Stimulated activated CD4-positive, alpha-beta T cell treated with anti-CD3 and anti-CD28 coated beads, TNF-alpha, amount 100 ng/mL, for 4 hours (primary cell): ENCODE measurements at regions not wholly inside any gene's neighbourhood (a gene's known extent, or its start where the extent isn't known, plus 50 kb on each side); places are given as distances from the start of the nearest gene placed in this dataset.
"Not testable (repeated sequence)": the region's sequence is repeated elsewhere in the genome, so short reads cannot be mapped to it uniquely, and the experiment has no call there.

ENCODE experiments used
- DNase-seq, 3 experiments: peaks; one replicate each; pipeline ENCODE4 v3.0.0-alpha.2; 2020; ENCODE audit warnings: low read depth in 3 of 3

DNA sequence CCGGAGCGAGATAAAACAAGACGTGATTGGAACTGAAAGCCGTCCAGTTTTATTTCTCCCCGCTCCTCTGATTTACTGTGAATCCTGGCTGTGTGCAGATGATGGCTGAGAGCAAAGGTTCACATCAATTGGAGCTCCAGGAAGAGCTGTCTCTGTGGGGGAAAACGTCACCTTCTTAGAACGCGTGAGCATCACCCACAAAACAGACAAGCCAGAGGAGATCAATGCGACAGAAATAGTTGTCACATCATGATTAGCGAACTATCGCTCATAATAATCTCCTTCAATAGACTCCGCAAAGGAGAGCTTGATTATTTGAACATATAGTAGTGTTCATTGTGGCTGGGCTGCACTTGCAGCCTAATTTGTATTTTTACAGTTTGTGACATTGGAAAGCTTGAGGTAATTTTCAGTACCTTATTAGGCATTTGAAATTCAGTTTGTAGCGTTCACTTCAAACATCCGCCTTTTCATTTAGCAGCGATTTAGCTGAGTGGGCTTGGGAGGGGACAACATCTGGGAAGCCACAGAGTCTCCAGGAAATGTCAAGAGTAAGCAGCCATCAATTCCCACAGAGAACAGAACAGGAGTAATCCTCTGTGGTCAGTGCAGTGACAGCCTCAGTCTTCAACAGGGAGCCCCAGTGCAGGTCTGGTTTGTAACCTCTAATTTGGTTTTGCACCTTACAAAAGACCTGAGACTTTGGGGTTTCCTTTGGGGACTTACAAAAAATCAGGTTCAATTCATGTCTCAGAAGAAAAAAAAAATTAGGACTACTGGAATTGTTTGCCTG, 276.8 kb upstream of the PFKP start:
- no peak for DNase-seq

DNA sequence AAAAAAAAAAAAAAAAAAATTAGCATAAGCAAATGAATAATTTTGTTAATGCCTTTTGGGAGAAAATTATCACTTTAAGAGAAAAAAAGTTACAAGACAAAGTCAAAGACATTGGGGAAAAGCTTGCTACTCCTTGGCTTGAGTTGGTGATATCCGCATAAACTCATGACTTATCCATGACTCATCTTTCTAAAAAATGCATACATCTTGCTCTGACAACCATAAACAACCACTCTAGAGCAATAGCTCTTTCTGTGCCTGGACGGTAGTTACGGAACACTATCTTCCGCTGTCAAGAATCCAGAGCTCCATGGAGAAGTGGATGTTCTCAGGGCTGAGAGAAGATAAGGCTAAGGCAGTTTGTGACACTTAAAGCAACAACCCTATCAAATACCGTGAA, 281.1 kb upstream of the PFKP start:
- no peak for DNase-seq

DNA sequence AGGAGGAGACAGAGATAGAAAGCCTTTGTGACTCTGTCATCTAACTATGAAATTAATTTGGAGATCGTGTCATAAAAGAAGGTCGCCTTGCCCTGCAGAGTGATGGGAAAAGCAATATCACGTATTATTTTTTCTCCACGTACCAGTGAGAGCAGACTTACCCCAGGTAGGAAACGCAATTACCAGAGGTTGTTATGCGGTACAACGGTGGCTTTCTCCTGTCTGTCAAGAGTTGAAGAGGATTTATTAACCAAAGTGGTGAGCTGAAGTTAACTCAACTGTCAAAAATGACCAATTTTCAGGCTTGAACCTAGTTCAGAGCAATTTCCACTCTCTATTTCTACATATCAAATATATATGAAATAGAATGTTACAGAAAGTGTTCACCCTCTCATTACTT, 282.6 kb upstream of the PFKP start:
- DNase-seq: no peak

DNA sequence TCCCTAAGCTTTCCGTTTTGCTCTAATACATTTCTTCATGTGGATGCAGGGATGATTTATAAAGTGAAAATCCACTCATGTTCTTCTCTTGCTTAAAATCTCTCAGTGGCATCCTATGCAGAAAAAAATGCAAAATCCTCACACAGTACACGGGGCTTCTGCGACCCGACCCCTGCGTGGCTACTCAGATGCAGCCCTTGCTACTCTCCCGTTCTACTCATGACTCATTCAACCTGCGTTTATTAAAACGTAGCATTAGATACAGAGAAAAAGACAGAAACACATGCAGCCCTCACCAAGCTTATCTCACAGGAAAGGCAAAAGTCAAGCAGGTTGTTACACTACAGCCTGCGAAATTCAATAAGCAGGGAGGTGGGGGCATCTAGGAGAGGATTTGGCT, 284.4 kb upstream of the PFKP start:
- DNase-seq: no peak

DNA sequence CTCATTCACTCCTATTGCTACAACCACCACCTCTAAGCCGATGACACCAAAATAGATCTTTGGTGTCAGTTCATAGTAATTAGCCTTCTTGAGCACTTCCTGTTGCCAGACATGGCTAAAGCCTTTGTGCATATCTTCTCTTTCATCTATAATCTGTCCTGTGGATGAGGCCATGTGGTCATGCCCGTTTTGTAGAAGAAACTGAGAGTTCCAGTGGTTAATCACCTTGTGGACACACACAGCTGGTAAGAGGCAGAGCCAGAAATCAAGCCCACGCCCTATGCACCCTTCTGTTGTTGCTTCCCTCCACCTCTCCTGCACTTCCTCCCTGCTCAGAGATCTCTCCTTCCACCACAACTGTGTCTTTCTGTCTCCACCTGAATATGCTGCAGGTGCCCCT, 285.1 kb upstream of the PFKP start:
- no peak for DNase-seq

DNA sequence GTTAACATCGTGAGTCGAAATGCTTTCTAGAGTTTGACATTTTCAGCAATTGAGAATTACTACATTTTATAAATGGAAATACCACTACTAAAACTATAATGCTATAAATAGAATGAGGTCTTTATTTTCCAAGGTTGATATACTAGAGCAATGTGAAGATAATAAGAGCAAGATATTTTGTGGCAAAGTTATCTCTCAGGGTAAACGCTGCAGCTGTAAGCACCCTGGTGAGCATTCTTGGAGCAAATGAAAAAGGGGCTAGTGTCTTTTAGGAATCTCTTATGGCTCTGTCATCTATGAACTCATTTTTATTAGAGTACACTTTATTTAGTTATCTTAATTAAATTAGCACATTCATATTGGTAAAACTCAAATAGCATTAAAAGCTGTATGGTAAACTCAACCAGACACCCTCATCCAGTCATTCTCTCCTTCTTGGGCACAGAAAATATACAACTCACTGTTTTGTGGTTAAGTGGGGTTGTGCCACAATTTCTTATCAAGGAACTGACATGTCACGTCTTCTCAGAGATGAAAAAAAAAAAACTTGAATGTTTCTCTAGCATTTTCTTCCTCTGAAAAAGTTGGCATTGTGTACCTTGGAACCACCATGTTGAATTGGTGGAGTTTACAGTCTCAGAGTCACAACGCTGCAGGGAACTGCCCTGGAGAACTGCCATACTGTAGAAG, 289.5 kb upstream of the PFKP start:
- DNase-seq: no peak

DNA sequence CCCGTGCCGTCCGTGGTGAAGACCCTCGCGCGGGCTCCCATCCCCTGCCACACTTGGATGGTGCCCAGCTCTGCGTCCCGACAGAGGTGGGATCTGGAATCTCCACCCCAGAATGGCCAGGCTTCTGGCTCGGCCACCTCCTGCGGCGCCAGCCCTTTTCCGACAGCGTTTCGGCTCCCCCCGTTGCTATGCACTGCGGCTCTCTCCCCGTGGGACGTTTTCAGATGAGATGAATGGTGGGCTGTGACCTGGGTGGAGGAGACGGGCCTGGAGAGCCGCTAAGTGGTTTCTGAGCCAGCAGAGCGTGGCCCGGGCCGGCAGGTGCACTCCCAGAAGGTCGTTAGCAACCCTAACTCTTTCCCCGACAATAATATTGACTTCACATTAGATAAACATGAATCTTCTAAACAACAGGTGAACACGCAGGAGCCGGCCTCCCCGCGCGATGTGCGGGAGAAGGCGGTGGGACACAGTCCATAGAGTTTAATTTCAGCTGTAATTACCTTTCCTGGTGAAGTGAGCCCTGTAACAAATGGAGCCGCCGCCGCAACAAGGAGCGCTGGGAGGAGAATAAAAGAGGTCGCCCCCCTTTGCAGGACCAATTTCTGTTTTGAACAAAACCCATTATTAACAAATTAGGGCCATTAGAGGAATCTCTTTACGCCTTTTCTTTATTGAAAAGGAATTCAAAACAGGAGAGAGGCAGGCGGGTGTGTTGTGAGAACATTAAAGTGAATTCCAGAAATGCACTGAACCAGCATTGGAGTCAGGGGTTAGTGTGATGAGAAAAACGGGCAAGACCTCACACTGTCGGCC, 294.3 kb upstream of the PFKP start:
- no peak for DNase-seq

DNA sequence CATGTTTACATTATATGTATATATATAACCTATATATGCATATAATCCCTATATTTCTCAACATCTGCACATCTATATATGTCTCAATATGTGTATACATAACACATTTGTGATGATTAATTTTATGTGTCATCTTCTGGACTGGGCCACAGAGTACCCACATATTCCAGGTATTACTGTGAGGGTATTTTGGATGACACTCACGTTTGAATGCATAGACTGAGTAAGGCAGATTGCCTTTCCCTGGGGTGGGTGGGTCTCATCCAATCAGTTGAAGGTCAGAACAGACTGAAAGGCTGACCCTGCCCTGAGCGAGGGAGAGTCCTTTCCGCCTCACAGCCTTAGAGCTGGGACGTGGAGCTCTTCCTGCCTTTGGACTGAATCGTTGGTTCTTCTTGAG, 295.2 kb upstream of the PFKP start:
- no peak for DNase-seq

DNA sequence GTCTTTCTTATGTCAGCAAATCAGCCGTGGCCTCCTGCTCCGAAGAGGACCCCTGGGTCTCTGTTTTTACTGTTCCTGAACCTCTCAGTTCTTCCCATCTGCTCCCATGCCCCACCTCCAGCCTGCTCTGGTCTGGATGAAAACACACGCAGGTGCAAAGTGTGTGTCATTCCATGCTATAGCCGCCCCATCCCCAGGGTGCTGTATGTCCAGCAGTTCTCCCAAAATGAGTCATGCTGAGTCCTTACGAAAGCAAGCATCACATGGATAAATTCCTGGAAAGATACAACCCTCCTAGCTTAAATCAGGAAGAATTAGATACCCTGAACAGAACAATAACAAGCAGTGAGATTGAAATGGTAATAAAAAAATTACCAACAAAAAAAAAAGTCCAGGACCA, 300.1 kb upstream of the PFKP start:
- DNase-seq: not testable (repeated sequence)

DNA sequence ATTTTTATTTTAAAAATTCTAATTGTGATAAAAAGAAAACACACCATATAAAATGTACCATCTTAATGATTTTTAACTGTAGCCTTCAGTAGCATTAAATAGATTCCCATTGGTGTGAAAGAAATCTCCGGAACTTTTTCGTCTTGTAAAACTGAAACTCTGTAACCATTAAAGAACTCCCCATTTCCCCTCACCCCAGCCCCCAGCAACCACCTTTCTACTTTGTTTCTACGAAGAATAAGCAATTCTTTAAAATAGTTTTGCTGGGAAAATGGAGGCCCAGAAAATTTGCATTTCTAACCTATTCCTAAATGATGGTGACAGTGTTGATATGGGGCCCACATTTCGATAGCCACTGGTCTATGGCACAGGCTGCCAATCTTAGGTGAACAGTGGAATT, 305.4 kb upstream of the PFKP start:
- no peak for DNase-seq

DNA sequence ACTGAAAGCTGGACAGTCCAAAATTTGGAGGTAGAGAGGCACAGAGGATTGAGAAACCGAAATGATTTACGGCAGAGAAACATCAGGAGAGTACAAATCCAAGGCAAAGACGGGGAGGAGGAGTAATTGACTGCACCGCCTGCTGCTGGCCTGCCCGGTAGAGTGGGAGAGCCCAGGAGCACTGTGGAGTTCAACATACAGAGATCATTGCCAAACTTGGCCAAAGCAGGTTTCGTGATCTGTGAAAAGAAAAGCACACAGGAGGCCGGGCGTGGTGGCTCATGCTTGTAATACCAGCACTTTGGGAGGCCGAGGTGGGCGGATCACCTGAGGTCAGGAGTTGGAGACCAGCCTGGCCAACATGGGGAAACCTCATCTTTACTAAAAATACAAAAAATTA, 306.0 kb upstream of the PFKP start:
- DNase-seq: no peak

DNA sequence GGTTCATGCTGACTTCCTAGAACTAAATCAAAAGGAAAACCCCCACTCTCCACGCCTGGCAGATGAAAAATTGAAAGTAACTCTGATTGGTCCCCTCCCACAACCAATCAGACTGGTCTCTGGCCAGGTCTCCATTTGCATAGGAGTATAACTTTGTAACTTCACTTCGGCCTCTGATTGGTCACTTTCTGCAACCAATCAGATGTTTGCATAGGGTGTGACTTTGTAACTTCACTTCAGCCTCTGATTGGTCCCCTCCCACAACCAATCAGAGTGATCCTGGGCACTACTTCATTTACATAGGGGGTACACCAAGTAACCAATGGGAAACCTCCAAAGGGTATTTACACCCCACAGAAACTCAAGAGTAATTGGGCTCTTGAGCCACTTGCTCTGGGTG, 306.6 kb upstream of the PFKP start:
- no peak for DNase-seq

DNA sequence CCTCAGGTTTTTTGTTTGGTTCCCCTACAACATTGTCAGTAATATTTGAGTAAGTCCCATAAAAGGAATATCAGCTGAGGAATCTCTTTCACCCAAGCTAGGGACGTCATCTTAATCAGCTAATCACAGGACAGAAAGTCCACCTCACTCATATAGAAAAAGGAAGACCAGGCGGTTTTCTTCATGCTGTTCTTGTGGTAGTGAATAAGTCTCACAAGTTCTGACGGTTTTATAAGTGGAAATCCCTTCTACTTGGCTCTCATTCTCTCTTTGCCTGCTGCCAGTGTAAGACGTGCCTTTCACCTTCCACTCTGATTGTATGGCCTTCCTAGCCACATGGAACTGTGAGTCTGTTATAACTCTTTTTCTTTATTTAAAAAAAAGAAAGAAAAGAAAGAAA, 308.1 kb upstream of the PFKP start:
- DNase-seq: no peak

DNA sequence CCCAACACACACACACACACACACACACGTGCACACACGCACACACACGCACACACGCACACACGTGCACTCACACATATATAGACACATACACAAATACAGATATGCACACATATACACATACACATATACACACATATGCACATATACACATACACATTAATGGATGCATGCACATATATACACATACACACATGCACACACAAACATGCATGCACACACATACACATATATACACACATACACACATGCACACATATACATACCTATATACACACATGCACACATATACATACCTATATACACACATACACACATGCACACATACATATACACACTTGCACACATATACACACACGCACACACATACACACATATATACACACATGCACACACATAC, 312.4 kb upstream of the PFKP start:
- DNase-seq: no peak

DNA sequence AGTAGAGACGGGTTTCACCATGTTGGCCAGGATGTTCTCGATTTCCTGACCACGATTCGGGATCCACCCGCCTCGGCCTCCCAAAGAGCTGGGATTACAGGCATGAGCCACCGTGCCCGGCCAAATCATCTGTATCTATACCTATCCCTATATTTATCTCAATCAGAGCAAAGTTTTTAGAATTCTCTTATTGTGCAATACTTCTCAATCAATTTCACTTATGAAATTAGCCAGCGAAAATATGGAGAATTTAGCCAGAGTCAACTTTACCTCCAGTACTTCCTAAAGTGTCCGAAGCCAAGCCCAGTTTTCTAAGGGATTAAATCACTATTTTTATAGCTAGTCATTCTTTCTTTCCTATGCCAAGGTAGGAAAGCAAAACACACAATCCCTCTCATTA, 319.1 kb upstream of the PFKP start:
- DNase-seq: no peak

DNA sequence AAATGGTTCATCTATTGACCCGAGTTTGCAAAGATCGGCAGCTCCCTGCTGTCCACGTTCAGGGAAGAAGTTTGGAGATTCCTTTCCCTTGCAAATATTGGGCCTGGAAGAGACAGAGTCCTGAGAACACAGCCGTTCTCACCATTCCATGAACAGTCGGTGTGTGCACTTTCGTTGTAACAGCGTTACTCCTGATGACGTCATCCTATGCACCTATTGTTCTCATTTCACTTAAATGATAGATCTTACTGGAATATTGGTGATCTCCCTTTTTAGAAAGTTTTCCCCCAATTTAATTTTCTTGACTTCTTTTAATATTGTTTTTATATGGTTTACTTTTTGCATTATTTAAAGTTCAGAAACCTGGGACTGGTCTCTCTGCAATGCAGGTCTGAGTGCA, 320.7 kb upstream of the PFKP start:
- no peak for DNase-seq

DNA sequence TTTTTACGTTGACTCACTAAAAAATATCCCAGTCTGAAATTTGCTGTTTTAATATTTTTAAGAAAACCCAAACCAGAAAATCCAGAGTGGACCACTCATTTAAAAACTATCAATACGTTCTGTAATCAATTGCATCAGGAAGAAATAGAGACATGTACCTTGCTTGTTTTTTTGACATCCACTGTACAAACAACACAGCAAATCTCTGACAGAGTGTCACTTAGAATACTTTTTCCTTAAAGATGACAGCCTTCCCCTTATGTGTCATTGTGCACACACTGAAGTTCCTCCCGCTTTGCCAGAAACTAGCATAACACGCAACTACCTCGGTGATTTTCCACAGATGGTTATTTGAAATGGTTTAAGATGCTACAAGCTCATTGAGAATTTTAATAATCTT, 321.7 kb upstream of the PFKP start:
- DNase-seq: no peak

DNA sequence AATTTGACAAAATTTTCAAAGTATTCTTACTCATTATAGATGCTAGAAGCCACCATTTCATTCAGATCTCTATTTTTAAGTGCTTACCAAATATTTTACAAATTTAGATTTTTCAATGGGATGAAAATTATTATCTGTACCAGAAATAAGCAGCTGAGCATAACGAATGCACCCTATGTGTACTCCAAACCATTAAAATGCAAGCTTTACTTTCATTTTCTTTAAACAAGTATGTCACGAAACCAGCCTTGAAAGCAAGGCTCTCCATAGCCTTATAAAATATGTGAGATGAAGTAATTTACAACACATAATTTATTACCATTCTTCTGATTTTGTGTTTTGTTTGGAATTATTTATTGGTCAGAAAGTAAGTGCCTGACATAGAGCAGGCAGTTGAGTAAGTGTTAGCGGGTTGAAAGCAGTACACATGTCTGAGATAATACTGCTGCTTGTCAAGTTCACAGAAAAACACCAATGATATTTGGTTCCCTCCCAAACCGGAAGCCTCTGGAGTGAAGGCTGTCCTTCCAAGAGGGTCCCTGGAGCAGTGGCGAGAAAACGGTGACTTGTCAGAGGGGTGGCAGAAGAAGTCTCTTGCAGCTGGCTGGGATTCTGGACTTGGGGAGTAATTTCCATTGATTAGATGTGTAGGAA, 322.7 kb upstream of the PFKP start:
- no peak for DNase-seq

DNA sequence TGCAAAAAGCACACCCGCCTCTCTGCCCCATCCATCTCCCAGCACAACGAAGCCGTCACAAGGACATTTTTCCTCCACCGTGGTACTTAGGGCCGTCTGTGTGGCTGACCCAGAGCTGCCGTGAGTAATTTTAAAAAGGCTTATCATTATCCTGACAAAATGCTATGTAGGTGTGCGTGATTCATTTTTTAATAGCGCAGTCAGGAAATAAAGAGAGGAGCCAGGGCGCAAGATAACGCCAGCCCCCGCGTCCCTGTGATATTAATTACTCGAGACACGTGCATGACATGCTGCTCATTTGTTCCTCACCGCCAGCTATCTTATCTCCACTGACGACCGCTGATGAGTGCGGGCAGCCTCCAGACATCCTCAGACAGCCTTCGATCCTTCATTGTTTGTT, 332.7 kb upstream of the PFKP start:
- no peak for DNase-seq

DNA sequence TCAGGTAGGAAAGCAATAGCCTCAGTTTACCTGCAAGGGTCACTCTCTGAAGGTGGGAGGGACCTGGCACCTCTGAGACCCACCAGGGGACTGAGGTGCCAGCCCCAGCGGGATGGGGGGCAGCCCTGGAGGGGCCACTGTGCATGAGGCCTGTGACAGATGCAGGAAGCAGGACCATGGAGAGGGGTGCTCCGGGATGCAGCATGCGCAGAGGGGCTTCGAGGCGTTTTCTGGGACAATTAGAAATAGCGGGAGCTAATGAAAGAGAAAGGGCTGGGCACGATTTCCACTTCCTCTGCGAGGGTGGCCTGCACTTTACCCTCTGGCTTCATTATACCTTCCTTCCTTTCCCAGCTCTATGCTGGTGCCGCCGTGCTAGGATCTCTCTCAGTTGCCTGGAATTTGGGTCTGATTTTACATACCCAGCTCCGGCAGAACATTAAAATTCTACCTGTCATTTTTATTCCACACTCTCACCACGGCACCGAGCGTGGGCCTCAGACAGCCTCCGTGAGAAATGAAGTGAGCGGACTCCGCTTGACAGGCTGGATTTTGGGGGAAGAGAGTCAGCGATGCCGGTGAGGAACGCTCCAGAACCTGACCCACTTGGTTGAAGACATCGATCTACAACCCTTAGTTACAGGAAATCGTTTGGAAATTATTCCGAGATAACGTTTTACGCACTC, 333.9 kb upstream of the PFKP start:
- DNase-seq: no peak

DNA sequence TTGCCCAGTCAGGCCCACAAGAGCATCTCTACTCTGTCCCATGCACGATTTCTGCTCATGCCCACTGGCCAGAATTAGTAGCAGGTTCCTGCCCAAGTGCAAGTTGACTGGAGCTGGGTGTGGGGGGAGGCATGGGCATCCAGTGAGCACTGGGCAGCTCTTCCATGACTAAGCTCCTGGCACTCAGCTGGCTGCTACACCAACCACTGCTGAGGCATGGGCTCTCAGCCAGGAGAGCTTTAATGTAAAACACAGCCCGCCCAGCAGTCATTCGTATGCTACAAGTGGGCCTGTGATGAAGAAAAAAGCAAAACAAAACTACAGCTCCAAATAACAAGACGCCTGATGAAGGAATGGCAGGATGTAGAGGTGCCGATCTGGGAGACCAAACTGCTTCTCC, 335.4 kb upstream of the PFKP start:
- no peak for DNase-seq

DNA sequence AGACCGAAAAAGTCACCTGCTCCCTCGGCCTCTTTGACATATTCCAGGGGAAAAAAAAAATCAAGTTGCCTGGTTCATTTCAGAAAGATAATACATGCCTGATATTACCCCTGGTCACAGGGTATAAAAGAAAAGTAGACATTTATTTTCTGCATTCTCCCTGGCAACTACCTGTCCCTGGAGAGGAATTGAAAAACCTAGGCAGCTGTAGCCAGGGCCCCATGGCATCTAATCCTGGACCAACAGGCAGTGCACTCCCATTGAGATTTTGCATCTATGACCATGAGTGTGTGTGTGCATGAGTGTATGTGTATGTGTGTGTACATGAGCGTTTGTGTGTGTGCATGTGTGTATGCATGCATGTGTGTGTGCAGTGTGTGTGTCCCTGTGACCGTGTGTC, 338.2 kb upstream of the PFKP start:
- no peak for DNase-seq
